ENCODE measurements at regions not wholly inside any gene's neighbourhood (a gene's known extent, or its start where the extent isn't known, plus 50 kb on each side); places are given as distances from the start of the nearest gene placed in this dataset.

GRCh38 chr3:66675366-66675765 is 174.5 kb upstream of the LRIG1 start:
- H3K4me3 ChIP-seq (ENCODE audit: insufficient read depth, low read length), result no peak overlapping the region
- H3K36me3 ChIP-seq (ENCODE audit: insufficient read depth, low read length), result no peaks in the 10 kb centered on the region
- no peak overlapping the region for H3K4me2 ChIP-seq (ENCODE audit: insufficient read depth, low read length)
- no peaks in the 10 kb centered on the region for H3K9me3 ChIP-seq (ENCODE audit: low read depth, low read length)
- no peaks in the 10 kb centered on the region for H3K4me1 ChIP-seq (ENCODE audit: insufficient read depth, low read length)
- no peak for DNase-seq (ENCODE audit: insufficient read length, low spot score, missing footprints)
- H2AFZ ChIP-seq (ENCODE audit: low read length), result no peak overlapping the region
- no peaks in the 10 kb centered on the region for H3K27me3 ChIP-seq (ENCODE audit: insufficient read depth, low read length)
- H3K27ac ChIP-seq (ENCODE audit: low read depth, low read length), result no peak overlapping the region
- TF ChIP-seq, protein P1, sequence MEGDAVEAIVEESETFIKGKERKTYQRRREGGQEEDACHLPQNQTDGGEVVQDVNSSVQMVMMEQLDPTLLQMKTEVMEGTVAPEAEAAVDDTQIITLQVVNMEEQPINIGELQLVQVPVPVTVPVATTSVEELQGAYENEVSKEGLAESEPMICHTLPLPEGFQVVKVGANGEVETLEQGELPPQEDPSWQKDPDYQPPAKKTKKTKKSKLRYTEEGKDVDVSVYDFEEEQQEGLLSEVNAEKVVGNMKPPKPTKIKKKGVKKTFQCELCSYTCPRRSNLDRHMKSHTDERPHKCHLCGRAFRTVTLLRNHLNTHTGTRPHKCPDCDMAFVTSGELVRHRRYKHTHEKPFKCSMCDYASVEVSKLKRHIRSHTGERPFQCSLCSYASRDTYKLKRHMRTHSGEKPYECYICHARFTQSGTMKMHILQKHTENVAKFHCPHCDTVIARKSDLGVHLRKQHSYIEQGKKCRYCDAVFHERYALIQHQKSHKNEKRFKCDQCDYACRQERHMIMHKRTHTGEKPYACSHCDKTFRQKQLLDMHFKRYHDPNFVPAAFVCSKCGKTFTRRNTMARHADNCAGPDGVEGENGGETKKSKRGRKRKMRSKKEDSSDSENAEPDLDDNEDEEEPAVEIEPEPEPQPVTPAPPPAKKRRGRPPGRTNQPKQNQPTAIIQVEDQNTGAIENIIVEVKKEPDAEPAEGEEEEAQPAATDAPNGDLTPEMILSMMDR (IDR thresholded peaks at IDR 0.05; ENCODE audit: extremely low read depth, low read depth, low read length), result no peak
- H4K20me1 ChIP-seq (ENCODE audit: insufficient read depth, low read length), result no peaks in the 10 kb centered on the region
- H3K79me2 ChIP-seq (ENCODE audit: insufficient read depth, low read length), result no peaks in the 10 kb centered on the region

- H3K4me3 ChIP-seq (ENCODE audit: insufficient read depth, low read length), result no peak overlapping the region
- no peak overlapping the region for H2AFZ ChIP-seq (ENCODE audit: low read length)
- H3K4me1 ChIP-seq (ENCODE audit: insufficient read depth, low read length), result no peaks in the 10 kb centered on the region
- H3K79me2 ChIP-seq (ENCODE audit: insufficient read depth, low read length), result no peaks in the 10 kb centered on the region
- no peaks in the 10 kb centered on the region for H3K36me3 ChIP-seq (ENCODE audit: insufficient read depth, low read length)
- TF ChIP-seq, protein P1 (IDR thresholded peaks at IDR 0.05; ENCODE audit: extremely low read depth, low read depth, low read length), result no peak
- H3K27ac ChIP-seq (ENCODE audit: low read depth, low read length), result no peak overlapping the region
- no peaks in the 10 kb centered on the region for H4K20me1 ChIP-seq (ENCODE audit: insufficient read depth, low read length)
- no peak overlapping the region for H3K4me2 ChIP-seq (ENCODE audit: insufficient read depth, low read length)
- H3K9me3 ChIP-seq (ENCODE audit: low read depth, low read length), result no peaks in the 10 kb centered on the region
- H3K27me3 ChIP-seq (ENCODE audit: insufficient read depth, low read length), result no peaks in the 10 kb centered on the region
- DNase-seq (ENCODE audit: insufficient read length, low spot score, missing footprints), result no peak
These were observed 191.4 kb upstream of the LRIG1 start for GRCh38 chr3:66692042-66692765.

- H3K79me2 ChIP-seq (ENCODE audit: insufficient read depth, low read length), result no peaks in the 10 kb centered on the region
- TF ChIP-seq, protein P1 (IDR thresholded peaks at IDR 0.05; ENCODE audit: extremely low read depth, low read depth, low read length), result no peak
- no peaks in the 10 kb centered on the region for H3K4me1 ChIP-seq (ENCODE audit: insufficient read depth, low read length)
- H4K20me1 ChIP-seq (ENCODE audit: insufficient read depth, low read length), result no peaks in the 10 kb centered on the region
- DNase-seq (ENCODE audit: insufficient read length, low spot score, missing footprints), result no peak
- no peak overlapping the region for H3K4me3 ChIP-seq (ENCODE audit: insufficient read depth, low read length)
- no peaks in the 10 kb centered on the region for H3K36me3 ChIP-seq (ENCODE audit: insufficient read depth, low read length)
- no peaks in the 10 kb centered on the region for H3K9me3 ChIP-seq (ENCODE audit: low read depth, low read length)
- no peak overlapping the region for H2AFZ ChIP-seq (ENCODE audit: low read length)
- H3K4me2 ChIP-seq (ENCODE audit: insufficient read depth, low read length), result no peak overlapping the region
- H3K27ac ChIP-seq (ENCODE audit: low read depth, low read length), result no peak overlapping the region
- H3K27me3 ChIP-seq (ENCODE audit: insufficient read depth, low read length), result no peaks in the 10 kb centered on the region
These were observed 191.9 kb upstream of the LRIG1 start for GRCh38 chr3:66692766-66693150.

DNA sequence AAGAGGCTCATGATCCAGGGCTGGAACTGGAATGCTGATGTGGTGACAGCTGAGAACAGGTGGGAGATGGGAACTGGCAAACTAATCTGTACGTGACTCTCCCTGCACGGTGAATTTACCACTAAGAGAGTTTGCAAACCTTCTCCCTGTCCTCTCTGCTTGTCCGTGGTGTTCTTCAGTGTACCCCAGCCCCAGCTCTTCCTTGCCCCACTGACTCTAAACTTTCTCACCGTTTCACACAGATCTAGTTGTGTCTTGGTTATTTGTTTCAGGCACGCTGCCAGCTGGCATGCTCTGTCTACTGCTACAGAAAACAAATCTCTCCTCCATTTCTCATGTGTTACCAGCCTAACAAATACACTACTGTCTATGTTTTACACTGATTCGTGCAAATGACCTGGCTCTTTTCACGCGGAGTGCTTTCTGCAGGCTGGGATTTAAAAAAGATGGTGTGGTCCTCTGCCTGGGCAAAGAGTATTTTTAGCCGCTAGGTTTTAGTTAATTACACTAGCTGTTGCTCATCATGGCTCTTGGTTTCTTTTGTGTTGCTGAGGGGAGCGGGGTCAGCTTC is 192.7 kb upstream of the LRIG1 start:
- H4K20me1 ChIP-seq (ENCODE audit: insufficient read depth, low read length), result no peaks in the 10 kb centered on the region
- DNase-seq (ENCODE audit: insufficient read length, low spot score, missing footprints), result peak; percentile 52
- no peaks in the 10 kb centered on the region for H3K36me3 ChIP-seq (ENCODE audit: insufficient read depth, low read length)
- no peak overlapping the region for H2AFZ ChIP-seq (ENCODE audit: low read length)
- H3K27me3 ChIP-seq (ENCODE audit: insufficient read depth, low read length), result no peaks in the 10 kb centered on the region
- H3K79me2 ChIP-seq (ENCODE audit: insufficient read depth, low read length), result no peaks in the 10 kb centered on the region
- no peaks in the 10 kb centered on the region for H3K4me1 ChIP-seq (ENCODE audit: insufficient read depth, low read length)
- no peak overlapping the region for H3K4me3 ChIP-seq (ENCODE audit: insufficient read depth, low read length)
- no peak overlapping the region for H3K27ac ChIP-seq (ENCODE audit: low read depth, low read length)
- TF ChIP-seq, protein P1 (IDR thresholded peaks at IDR 0.05; ENCODE audit: extremely low read depth, low read depth, low read length), result no peak
- no peaks in the 10 kb centered on the region for H3K9me3 ChIP-seq (ENCODE audit: low read depth, low read length)
- H3K4me2 ChIP-seq (ENCODE audit: insufficient read depth, low read length), result no peak overlapping the region
